OCI-LY1 (cell line): ENCODE measurements at regions not wholly inside any gene's neighbourhood (a gene's known extent, or its start where the extent isn't known, plus 50 kb on each side); places are given as distances from the start of the nearest gene placed in this dataset.

Source experiments
- H2AFZ ChIP-seq: fragments of 200-600 bp; sonication (generic), shearing (Covaris generic); 2 replicates; pipeline ENCODE4 v1.6.0; 2014; ENCODE audit warnings: antibody characterized with exemption, mild to moderate bottlenecking, low read length
- H3F3A ChIP-seq: fragments of 200-600 bp; sonication (generic), shearing (Covaris generic); 2 replicates; pipeline ENCODE4 v1.6.0; 2014; ENCODE audit warnings: mild to moderate bottlenecking, antibody characterized with exemption, low read length, moderate library complexity; ENCODE audit not compliant: insufficient read depth
- H3K27ac ChIP-seq: fragments of 200-600 bp; sonication (generic); 2 replicates; pipeline ENCODE4 v1.5.1; 2014; ENCODE audit warnings: low read length, mixed run types, mild to moderate bottlenecking, low read depth; ENCODE audit not compliant: poor library complexity, severe bottlenecking
- H3K27me3 ChIP-seq: fragments of 200-600 bp; sonication (generic); 2 replicates; pipeline ENCODE4 v1.6.0; 2014; ENCODE audit warnings: antibody characterized with exemption, mild to moderate bottlenecking, low read length, moderate library complexity; ENCODE audit not compliant: insufficient read depth
- H3K36me3 ChIP-seq: fragments of 200-600 bp; sonication (generic); 2 replicates; pipeline ENCODE4 v1.6.1; 2014; ENCODE audit warnings: mild to moderate bottlenecking, antibody characterized with exemption, low read length, moderate library complexity, mixed read lengths; ENCODE audit not compliant: insufficient read depth
- H3K4me1 ChIP-seq: fragments of 200-600 bp; sonication (generic); 2 replicates; pipeline ENCODE4 v1.5.1; 2014; ENCODE audit warnings: mild to moderate bottlenecking, low read length, moderate library complexity; ENCODE audit not compliant: insufficient read depth, severe bottlenecking
- H3K4me2 ChIP-seq: fragments of 200-600 bp; sonication (generic), shearing (Covaris generic); 2 replicates; pipeline ENCODE4 v1.6.1; 2014; ENCODE audit warnings: low read length
- H3K4me3 ChIP-seq: fragments of 200-600 bp; sonication (generic); 2 replicates; pipeline ENCODE4 v1.5.1; 2014; ENCODE audit warnings: low read length, low read depth, mild to moderate bottlenecking, mixed read lengths; ENCODE audit not compliant: poor library complexity, severe bottlenecking
- H3K79me2 ChIP-seq: fragments of 200-600 bp; shearing (Covaris generic); 2 replicates; pipeline ENCODE4 v1.6.1; 2016; ENCODE audit warnings: mixed run types, low read length, mixed read lengths; ENCODE audit not compliant: insufficient read depth
- H3K9ac ChIP-seq: fragments of 200-600 bp; sonication (generic), shearing (Covaris generic); 2 replicates; pipeline ENCODE4 v1.6.1; 2014; ENCODE audit warnings: mild to moderate bottlenecking, low read length, mixed read lengths
- H3K9me2 ChIP-seq: fragments of 200-600 bp; sonication (generic), shearing (Covaris generic); 2 replicates; pipeline ENCODE4 v1.6.1; 2014; ENCODE audit warnings: low read depth, mild to moderate bottlenecking, low read length, mixed read lengths
- H3K9me3 ChIP-seq: fragments of 200-600 bp; shearing (Covaris generic); 2 replicates; pipeline ENCODE4 v1.6.1; 2014; ENCODE audit warnings: low read length, mixed read lengths
- H4K20me1 ChIP-seq: fragments of 200-600 bp; sonication (generic), shearing (Covaris generic); 2 replicates; pipeline ENCODE4 v1.6.0; 2016; ENCODE audit warnings: mild to moderate bottlenecking, low read length; ENCODE audit not compliant: insufficient read depth
- CTCF ChIP-seq: fragments of 200-600 bp; sonication (generic), shearing (Covaris generic); IDR thresholded peaks from 2 replicates; pipeline ENCODE4 v1.5.1; 2017; ENCODE audit warnings: mild to moderate bottlenecking, antibody characterized with exemption, low read length, moderate library complexity, mixed read lengths
- EZH2 ChIP-seq: fragments of 200-600 bp; sonication (generic), shearing (Covaris generic); IDR thresholded peaks from 2 replicates; pipeline ENCODE4 v1.8.0; 2017; ENCODE audit warnings: borderline replicate concordance, mixed run types, mild to moderate bottlenecking, antibody characterized with exemption, low read length, moderate library complexity, mixed read lengths

GRCh38 chr11:11220786-11221185, 132.3 kb downstream of the CSNK2A3 start:
- Histone ChIP-seq H3K9me2 (no peaks in the 10 kb centered on the region), H3F3A (no peaks in the 10 kb centered on the region), H3K9ac (no peak overlapping the region), H3K4me1 (no peaks in the 10 kb centered on the region), H2AFZ (no peak overlapping the region), H3K9me3 (no peaks in the 10 kb centered on the region), H3K27ac (no peak overlapping the region), H3K4me2 (no peak overlapping the region), H4K20me1 (no peaks in the 10 kb centered on the region), H3K36me3 (no peaks in the 10 kb centered on the region), H3K79me2 (no peaks in the 10 kb centered on the region), H3K27me3 (0 out of 2 replicates have a peak, but pooled peaks cover 5% of the 10 kb centered on the region), H3K4me3 (no peak overlapping the region)
- TF ChIP-seq EZH2, result no peak
- no peak for TF ChIP-seq CTCF

DNA sequence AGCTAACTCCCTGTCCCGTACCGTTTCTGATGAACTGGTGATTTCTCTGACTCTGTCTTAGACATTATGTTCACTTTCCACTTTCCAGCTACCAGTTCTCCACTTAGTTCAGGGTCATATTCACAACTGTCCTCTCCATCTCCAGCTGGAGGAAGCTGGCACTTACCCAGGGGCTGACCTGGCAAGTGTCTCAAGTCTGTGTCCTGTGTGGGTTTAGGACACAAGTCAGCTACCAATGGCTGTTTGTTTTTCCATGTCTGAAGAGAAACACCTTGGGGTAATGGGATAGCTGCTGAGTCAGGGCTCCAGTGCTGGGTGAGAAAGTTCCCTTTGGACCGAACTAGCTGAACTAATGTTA, 134.4 kb downstream of the CSNK2A3 start:
- no peak overlapping the region for H3K4me3 ChIP-seq
- no peak overlapping the region for H2AFZ ChIP-seq
- TF ChIP-seq CTCF (no peak), EZH2 (no peak)
- no peaks in the 10 kb centered on the region for H3F3A ChIP-seq
- H4K20me1 ChIP-seq, result no peaks in the 10 kb centered on the region
- H3K9me3 ChIP-seq, result no peaks in the 10 kb centered on the region
- no peaks in the 10 kb centered on the region for H3K4me1 ChIP-seq
- no peaks in the 10 kb centered on the region for H3K36me3 ChIP-seq
- H3K9ac ChIP-seq, result no peak overlapping the region
- H3K27ac ChIP-seq, result no peak overlapping the region
- H3K4me2 ChIP-seq, result no peak overlapping the region
- no peaks in the 10 kb centered on the region for H3K79me2 ChIP-seq
- no peaks in the 10 kb centered on the region for H3K9me2 ChIP-seq
- H3K27me3 ChIP-seq, result 0 out of 2 replicates have a peak, but pooled peaks cover 5% of the 10 kb centered on the region

GRCh38 chr11:11217929-11218628, 135.0 kb downstream of the CSNK2A3 start:
- no peaks in the 10 kb centered on the region for H4K20me1 ChIP-seq
- no peaks in the 10 kb centered on the region for H3K79me2 ChIP-seq
- no peak overlapping the region for H3K4me2 ChIP-seq
- no peaks in the 10 kb centered on the region for H3K9me2 ChIP-seq
- no peak overlapping the region for H3K4me3 ChIP-seq
- H3K9me3 ChIP-seq, result no peaks in the 10 kb centered on the region
- no peak overlapping the region for H3K27ac ChIP-seq
- no peak overlapping the region for H3K9ac ChIP-seq
- H2AFZ ChIP-seq, result no peak overlapping the region
- no peaks in the 10 kb centered on the region for H3F3A ChIP-seq
- no peaks in the 10 kb centered on the region for H3K4me1 ChIP-seq
- H3K36me3 ChIP-seq, result no peaks in the 10 kb centered on the region
- no peak for TF ChIP-seq EZH2
- TF ChIP-seq CTCF, result no peak
- H3K27me3 ChIP-seq, result 0 out of 2 replicates have a peak, but pooled peaks cover 5% of the 10 kb centered on the region
